Liver (tissue), 7 donors: ENCODE measurements at regions not wholly inside any gene's neighbourhood (a gene's known extent, or its start where the extent isn't known, plus 50 kb on each side); places are given as distances from the start of the nearest gene placed in this dataset.

ENCODE experiments used
- DNase-seq: peaks from one replicate; pipeline ENCODE4 v3.0.0-alpha.2; 2017; ENCODE audit warnings: low spot score
- H3K27ac ChIP-seq, 2 donors: one replicate each; pipeline ENCODE4 v1.7.0; 2013; ENCODE audit warnings: inconsistent platforms in 2 of 2, low read length in 2 of 2, control low read depth in 1 of 2, low read depth in 1 of 2, mild to moderate bottlenecking in 1 of 2
- H3K27me3 ChIP-seq, 4 donors: one replicate each; pipeline versions ENCODE4 v1.6.1 to v1.7.0; 2013; ENCODE audit warnings: low read length in 3 of 4, inconsistent platforms in 1 of 4, mild to moderate bottlenecking in 1 of 4, moderate library complexity in 1 of 4; ENCODE audit not compliant: control insufficient read depth in 4 of 4, insufficient read depth in 4 of 4
- H3K36me3 ChIP-seq, 4 donors: one replicate each; pipeline versions ENCODE4 v1.6.1 to v1.7.0; 2013; ENCODE audit warnings: low read length in 3 of 4, mild to moderate bottlenecking in 3 of 4, low read depth in 1 of 4, moderate library complexity in 1 of 4; ENCODE audit not compliant: control insufficient read depth in 4 of 4, insufficient read depth in 3 of 4
- H3K4me1 ChIP-seq, 4 donors: one replicate each; pipeline versions ENCODE4 v1.6.1 to v1.7.0; 2013; ENCODE audit warnings: low read length in 3 of 4, mild to moderate bottlenecking in 3 of 4, moderate library complexity in 1 of 4; ENCODE audit not compliant: control insufficient read depth in 4 of 4, insufficient read depth in 4 of 4
- H3K4me3 ChIP-seq, 3 donors: one replicate each; pipeline versions ENCODE4 v1.6.1 to v1.7.0; 2013; ENCODE audit warnings: low read length in 3 of 3, control low read depth in 1 of 3, low read depth in 1 of 3, mild to moderate bottlenecking in 1 of 3
- H3K9ac ChIP-seq, 2 donors: one replicate each; pipeline ENCODE4 v1.7.0; 2013; ENCODE audit warnings: low read length in 2 of 2, mild to moderate bottlenecking in 2 of 2, moderate library complexity in 2 of 2, control low read depth in 1 of 2, low read depth in 1 of 2
- H3K9me3 ChIP-seq, 4 donors: one replicate each; pipeline versions ENCODE4 v1.6.1 to v1.7.0; 2013; ENCODE audit warnings: low read length in 3 of 4; ENCODE audit not compliant: control insufficient read depth in 4 of 4
- EGR1 ChIP-seq, 2 donors: IDR thresholded peaks; 2 replicates each; pipeline ENCODE4 v1.6.1; 2016 to 2018; ENCODE audit warnings: antibody characterized with exemption in 2 of 2, low read depth in 2 of 2
- FOXA1 ChIP-seq: IDR thresholded peaks from 2 replicates; pipeline ENCODE4 v1.6.1; 2016; ENCODE audit warnings: antibody characterized with exemption
- FOXA2 ChIP-seq: IDR thresholded peaks from 2 replicates; pipeline ENCODE4 v1.6.1; 2016; ENCODE audit warnings: antibody characterized with exemption
- GABPA ChIP-seq, 2 donors: IDR thresholded peaks in 1 of 2; conservative IDR thresholded peaks in 1 of 2; 2 replicates each; pipeline ENCODE4 v1.6.1; 2016; ENCODE audit warnings: antibody characterized with exemption in 2 of 2, mild to moderate bottlenecking in 1 of 2, moderate library complexity in 1 of 2
- HNF4A ChIP-seq, 2 donors: conservative IDR thresholded peaks; 2 replicates each; pipeline ENCODE4 v1.6.1; 2016; ENCODE audit warnings: antibody characterized with exemption in 2 of 2, mild to moderate bottlenecking in 2 of 2
- HNF4G ChIP-seq: IDR thresholded peaks from 2 replicates; pipeline ENCODE4 v1.6.1; 2016; ENCODE audit warnings: antibody characterized with exemption
- JUND ChIP-seq, 2 donors: IDR thresholded peaks; 2 replicates each; pipeline ENCODE4 v1.6.1; 2016; ENCODE audit warnings: antibody characterized with exemption in 2 of 2
- MAX ChIP-seq: IDR thresholded peaks from 2 replicates; pipeline ENCODE4 v1.6.1; 2016; ENCODE audit warnings: antibody characterized with exemption
- NR2F2 ChIP-seq: IDR thresholded peaks from 2 replicates; pipeline ENCODE4 v1.6.1; 2016; ENCODE audit warnings: antibody characterized with exemption
- RAD21 ChIP-seq, 2 donors: IDR thresholded peaks; 2 replicates each; pipeline ENCODE4 v1.6.1; 2016; ENCODE audit warnings: antibody characterized with exemption in 2 of 2, mild to moderate bottlenecking in 2 of 2
- RXRA ChIP-seq, 2 donors: IDR thresholded peaks; 2 replicates each; pipeline ENCODE4 v1.6.1; 2017 to 2018; ENCODE audit warnings: antibody characterized with exemption in 2 of 2, mild to moderate bottlenecking in 1 of 2
- SP1 ChIP-seq: IDR thresholded peaks from 2 replicates; pipeline ENCODE4 v1.6.1; 2018; ENCODE audit warnings: antibody characterized with exemption, mild to moderate bottlenecking
- TAF1 ChIP-seq: conservative IDR thresholded peaks from 2 replicates; pipeline ENCODE4 v1.6.1; 2016; ENCODE audit warnings: antibody characterized with exemption, mild to moderate bottlenecking
- YY1 ChIP-seq: IDR thresholded peaks from 2 replicates; pipeline ENCODE4 v1.6.1; 2016; ENCODE audit warnings: antibody characterized with exemption, mild to moderate bottlenecking
- ZBTB33 ChIP-seq: IDR thresholded peaks from 2 replicates; pipeline ENCODE4 v1.6.1; 2016; ENCODE audit warnings: antibody characterized with exemption
- WGBS: extraction: QIAGEN DNeasy Blood & Tissue Kit; methylation state at CpG from one replicate; pipeline ENCODE4 v1.1.7; 2013; 5-methylcytosine and 5-hydroxymethylcytosine counted together
- TF ChIP-seq, protein P1 (sequence below): IDR thresholded peaks from 2 replicates; pipeline ENCODE4 v1.6.1; 2016; ENCODE audit warnings: antibody characterized with exemption
- TF ChIP-seq, protein P2 (sequence below): IDR thresholded peaks from 2 replicates; pipeline ENCODE4 v1.6.1; 2016; ENCODE audit warnings: antibody characterized with exemption, mild to moderate bottlenecking
- donor health status: healthy.
- donor health status: healthy.
- donor health status: healthy.
- donor health status: healthy.

GRCh38 chr18:44474067-44474411, 206.6 kb upstream of the SETBP1 start:
- no peak overlapping the region for H3K9ac ChIP-seq
- no peaks in the 10 kb centered on the region for H3K36me3 ChIP-seq
- no peak overlapping the region for H3K27ac ChIP-seq
- peaks cover 0 to 2% (median 0%) of the 10 kb centered on the region in 4 donors for H3K9me3 ChIP-seq
- whole genome bisulfite sequencing = 56% methylated on average over 3 of the region's 3 CpGs
- no peaks in the 10 kb centered on the region for H3K4me1 ChIP-seq
- H3K27me3 ChIP-seq = no peaks in the 10 kb centered on the region
- no peak for DNase-seq
- TF ChIP-seq, protein P1, sequence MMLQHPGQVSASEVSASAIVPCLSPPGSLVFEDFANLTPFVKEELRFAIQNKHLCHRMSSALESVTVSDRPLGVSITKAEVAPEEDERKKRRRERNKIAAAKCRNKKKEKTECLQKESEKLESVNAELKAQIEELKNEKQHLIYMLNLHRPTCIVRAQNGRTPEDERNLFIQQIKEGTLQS = no peak
- TF ChIP-seq JUND (IDR thresholded peaks at IDR 0.05) (no peak), EGR1 (IDR thresholded peaks at IDR 0.05; ENCODE audit: low read depth in 2 of 2) (no peak), FOXA2 (no peak), HNF4A (conservative IDR thresholded peaks at IDR 0.05) (no peak), HNF4G (no peak), FOXA1 (no peak), TAF1 (no peak), YY1 (no peak), SP1 (no peak), MAX (no peak), GABPA (IDR thresholded peaks at IDR 0.05 in 1 of 2, conservative IDR thresholded peaks at IDR 0.05 in 1 of 2) (no peak), ZBTB33 (no peak), RAD21 (IDR thresholded peaks at IDR 0.05) (no peak), NR2F2 (no peak)
- TF ChIP-seq, protein P2, sequence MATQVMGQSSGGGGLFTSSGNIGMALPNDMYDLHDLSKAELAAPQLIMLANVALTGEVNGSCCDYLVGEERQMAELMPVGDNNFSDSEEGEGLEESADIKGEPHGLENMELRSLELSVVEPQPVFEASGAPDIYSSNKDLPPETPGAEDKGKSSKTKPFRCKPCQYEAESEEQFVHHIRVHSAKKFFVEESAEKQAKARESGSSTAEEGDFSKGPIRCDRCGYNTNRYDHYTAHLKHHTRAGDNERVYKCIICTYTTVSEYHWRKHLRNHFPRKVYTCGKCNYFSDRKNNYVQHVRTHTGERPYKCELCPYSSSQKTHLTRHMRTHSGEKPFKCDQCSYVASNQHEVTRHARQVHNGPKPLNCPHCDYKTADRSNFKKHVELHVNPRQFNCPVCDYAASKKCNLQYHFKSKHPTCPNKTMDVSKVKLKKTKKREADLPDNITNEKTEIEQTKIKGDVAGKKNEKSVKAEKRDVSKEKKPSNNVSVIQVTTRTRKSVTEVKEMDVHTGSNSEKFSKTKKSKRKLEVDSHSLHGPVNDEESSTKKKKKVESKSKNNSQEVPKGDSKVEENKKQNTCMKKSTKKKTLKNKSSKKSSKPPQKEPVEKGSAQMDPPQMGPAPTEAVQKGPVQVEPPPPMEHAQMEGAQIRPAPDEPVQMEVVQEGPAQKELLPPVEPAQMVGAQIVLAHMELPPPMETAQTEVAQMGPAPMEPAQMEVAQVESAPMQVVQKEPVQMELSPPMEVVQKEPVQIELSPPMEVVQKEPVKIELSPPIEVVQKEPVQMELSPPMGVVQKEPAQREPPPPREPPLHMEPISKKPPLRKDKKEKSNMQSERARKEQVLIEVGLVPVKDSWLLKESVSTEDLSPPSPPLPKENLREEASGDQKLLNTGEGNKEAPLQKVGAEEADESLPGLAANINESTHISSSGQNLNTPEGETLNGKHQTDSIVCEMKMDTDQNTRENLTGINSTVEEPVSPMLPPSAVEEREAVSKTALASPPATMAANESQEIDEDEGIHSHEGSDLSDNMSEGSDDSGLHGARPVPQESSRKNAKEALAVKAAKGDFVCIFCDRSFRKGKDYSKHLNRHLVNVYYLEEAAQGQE = no peak
- no peak overlapping the region for H3K4me3 ChIP-seq

GRCh38 chr18:44474591-44474990, 206.1 kb upstream of the SETBP1 start:
- Histone ChIP-seq H3K27me3 (no peaks in the 10 kb centered on the region), H3K36me3 (no peaks in the 10 kb centered on the region), H3K27ac (no peak overlapping the region), H3K9ac (no peak overlapping the region), H3K4me3 (no peak overlapping the region), H3K4me1 (no peaks in the 10 kb centered on the region), H3K9me3 (peaks cover 0 to 5% (median 2%) of the 10 kb centered on the region in 4 donors)
- no peak for DNase-seq
- TF ChIP-seq FOXA1 = no peak
- no peak for TF ChIP-seq NR2F2
- TF ChIP-seq GABPA (IDR thresholded peaks at IDR 0.05 in 1 of 2, conservative IDR thresholded peaks at IDR 0.05 in 1 of 2) = no peak
- TF ChIP-seq FOXA2 = no peak
- no peak for TF ChIP-seq RXRA (IDR thresholded peaks at IDR 0.05)
- no peak for TF ChIP-seq JUND (IDR thresholded peaks at IDR 0.05)
- no peak for TF ChIP-seq ZBTB33
- TF ChIP-seq YY1 = no peak
- no peak for TF ChIP-seq HNF4G
- TF ChIP-seq, protein P2 = no peak
